Prostate gland (tissue), 2 donors: ENCODE measurements at regions not wholly inside any gene's neighbourhood (a gene's known extent, or its start where the extent isn't known, plus 50 kb on each side); places are given as distances from the start of the nearest gene placed in this dataset.

Source experiments
- DNase-seq: peaks from one replicate; pipeline ENCODE4 v3.0.0-alpha.2; 2019; ENCODE audit warnings: low spot score
- H3K27ac ChIP-seq, 2 donors: fragments of 200-600 bp; sonication (generic); 2 replicates each; pipeline ENCODE4 v1.5.1; 2017 to 2019
- H3K27me3 ChIP-seq: fragments of 200-600 bp; sonication (generic); replicated peaks from 2 replicates; pipeline ENCODE4 v1.5.1; 2019; ENCODE audit not compliant: insufficient read depth
- H3K36me3 ChIP-seq, 2 donors: fragments of 200-600 bp; sonication (generic); 1 replicate in 1 of 2; 2 replicates in 1 of 2; pipeline versions ENCODE4 v1.5.1 to v1.8.1; 2017 to 2019
- H3K4me1 ChIP-seq: fragments of 200-600 bp; sonication (generic); replicated peaks from 2 replicates; pipeline ENCODE4 v1.5.1; 2019
- H3K4me3 ChIP-seq, 2 donors: fragments of 200-600 bp; sonication (generic); 2 replicates each; pipeline ENCODE4 v1.5.1; 2017 to 2019
- H3K9me3 ChIP-seq: fragments of 200-600 bp; sonication (generic); 2 replicates; pipeline ENCODE4 v1.5.1; 2017
- POLR2A ChIP-seq: fragments of 450-650 bp; IDR thresholded peaks from one replicate; pipeline ENCODE4 v1.6.1; 2016; ENCODE audit warnings: antibody characterized with exemption, mild to moderate bottlenecking
- POLR2AphosphoS5 ChIP-seq: sonication (generic); formaldehyde crosslinking; IDR thresholded peaks from one replicate; pipeline ENCODE4 v1.6.1; 2017; ENCODE audit warnings: antibody characterized with exemption
- WGBS: methylation state at CpG from one replicate; pipeline ENCODE4 v1.1.5; 2018; 5-methylcytosine and 5-hydroxymethylcytosine counted together
- intact Hi-C: fragments of 100-400 bp; cut with DNase I; formaldehyde crosslinking; loops from one replicate; pipeline ENCODE4 v1.14.2; 2022
- TF ChIP-seq, protein P1 (sequence below), 4 experiments: fragments of 200-600 bp in 2 of 4; fragments of 450-650 bp in 2 of 4; sonication (generic) in 2 of 4; IDR thresholded peaks; 1 replicate in 3 of 4; 2 replicates in 1 of 4; pipeline ENCODE4 v1.5.1; 2016 to 2019; ENCODE audit warnings: antibody characterized with exemption in 4 of 4, mild to moderate bottlenecking in 2 of 4, moderate library complexity in 2 of 4

- TF ChIP-seq, protein P1, sequence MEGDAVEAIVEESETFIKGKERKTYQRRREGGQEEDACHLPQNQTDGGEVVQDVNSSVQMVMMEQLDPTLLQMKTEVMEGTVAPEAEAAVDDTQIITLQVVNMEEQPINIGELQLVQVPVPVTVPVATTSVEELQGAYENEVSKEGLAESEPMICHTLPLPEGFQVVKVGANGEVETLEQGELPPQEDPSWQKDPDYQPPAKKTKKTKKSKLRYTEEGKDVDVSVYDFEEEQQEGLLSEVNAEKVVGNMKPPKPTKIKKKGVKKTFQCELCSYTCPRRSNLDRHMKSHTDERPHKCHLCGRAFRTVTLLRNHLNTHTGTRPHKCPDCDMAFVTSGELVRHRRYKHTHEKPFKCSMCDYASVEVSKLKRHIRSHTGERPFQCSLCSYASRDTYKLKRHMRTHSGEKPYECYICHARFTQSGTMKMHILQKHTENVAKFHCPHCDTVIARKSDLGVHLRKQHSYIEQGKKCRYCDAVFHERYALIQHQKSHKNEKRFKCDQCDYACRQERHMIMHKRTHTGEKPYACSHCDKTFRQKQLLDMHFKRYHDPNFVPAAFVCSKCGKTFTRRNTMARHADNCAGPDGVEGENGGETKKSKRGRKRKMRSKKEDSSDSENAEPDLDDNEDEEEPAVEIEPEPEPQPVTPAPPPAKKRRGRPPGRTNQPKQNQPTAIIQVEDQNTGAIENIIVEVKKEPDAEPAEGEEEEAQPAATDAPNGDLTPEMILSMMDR (IDR thresholded peaks at IDR 0.05), result no peak
- no peak for TF ChIP-seq POLR2A
- no peak for TF ChIP-seq POLR2AphosphoS5
- intact Hi-C loops, result no loop called here
- no peak overlapping the region for H3K4me3 ChIP-seq
- H3K36me3 ChIP-seq, result no peaks in the 10 kb centered on the region
- no peaks in the 10 kb centered on the region for H3K4me1 ChIP-seq
- H3K27ac ChIP-seq, result no peak overlapping the region
- no peaks in the 10 kb centered on the region for H3K9me3 ChIP-seq
- DNase-seq, result no peak
- 78% methylated on average over 1 of the region's 1 CpG for WGBS
- H3K27me3 ChIP-seq, result no peaks in the 10 kb centered on the region
Measured at GRCh38 chr1:185418472-185418871, 101.4 kb upstream of the IVNS1ABP start.

- Histone ChIP-seq H3K4me1 (no peaks in the 10 kb centered on the region), H3K36me3 (no peaks in the 10 kb centered on the region), H3K4me3 (no peak overlapping the region), H3K27ac (no peak overlapping the region), H3K9me3 (no peaks in the 10 kb centered on the region), H3K27me3 (no peaks in the 10 kb centered on the region)
- peak; percentile 80 for DNase-seq
- intact Hi-C loops, result no loop called here
- WGBS, result 50% methylated on average over 7 of the region's 7 CpGs
- peak; percentile 49 for TF ChIP-seq POLR2AphosphoS5
- TF ChIP-seq, protein P1 (IDR thresholded peaks at IDR 0.05), result no peak
- no peak for TF ChIP-seq POLR2A
Measured at GRCh38 chr1:185412385-185413087, 95.5 kb upstream of the IVNS1ABP start.

DNA sequence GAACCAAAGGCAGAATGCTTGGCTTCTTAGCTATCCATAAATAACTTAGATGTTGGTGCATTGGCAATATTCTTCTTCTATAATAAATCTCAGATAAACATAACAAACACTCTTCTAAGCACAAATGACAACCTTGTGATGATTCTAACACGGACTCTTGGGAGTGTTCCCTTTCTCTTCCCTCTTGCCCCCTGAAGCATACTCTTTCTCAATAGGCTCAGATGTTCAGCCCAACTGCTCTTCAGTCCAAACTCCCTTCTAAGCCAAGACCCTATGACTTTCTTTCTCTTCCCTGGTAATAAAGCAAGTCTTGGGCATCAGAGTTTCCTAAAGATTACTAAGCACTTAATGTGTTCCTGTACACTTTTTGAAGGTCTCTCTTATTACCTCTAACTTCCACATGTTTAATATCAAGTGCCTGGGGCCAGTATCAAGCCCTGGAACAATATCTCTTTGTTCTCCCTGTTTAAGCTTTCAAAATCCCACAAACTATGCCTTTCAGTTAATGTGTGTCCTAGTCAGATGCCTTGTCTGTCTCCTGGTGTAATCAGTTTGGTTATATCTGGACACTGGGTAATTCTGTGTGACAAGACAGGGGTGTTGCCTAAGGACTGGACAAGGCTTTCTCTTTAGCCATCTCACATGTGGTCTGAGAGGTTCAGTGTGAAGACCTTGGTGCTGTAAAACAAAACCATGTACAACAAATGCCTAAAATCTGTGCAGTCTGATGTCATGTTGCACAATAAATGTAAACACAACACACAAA lies 92.9 kb upstream of the IVNS1ABP start:
- TF ChIP-seq, protein P1 (IDR thresholded peaks at IDR 0.05), result no peak
- no peak for TF ChIP-seq POLR2AphosphoS5
- TF ChIP-seq POLR2A, result no peak
- Histone ChIP-seq H3K27ac (no peak overlapping the region), H3K36me3 (no peaks in the 10 kb centered on the region), H3K4me3 (no peak overlapping the region), H3K9me3 (no peaks in the 10 kb centered on the region), H3K27me3 (no peaks in the 10 kb centered on the region), H3K4me1 (peaks cover 3% of the 10 kb centered on the region)
- no peak for DNase-seq
- intact Hi-C loops, result no loop called here
- 20% methylated on average over 1 of the region's 1 CpG for WGBS

DNA sequence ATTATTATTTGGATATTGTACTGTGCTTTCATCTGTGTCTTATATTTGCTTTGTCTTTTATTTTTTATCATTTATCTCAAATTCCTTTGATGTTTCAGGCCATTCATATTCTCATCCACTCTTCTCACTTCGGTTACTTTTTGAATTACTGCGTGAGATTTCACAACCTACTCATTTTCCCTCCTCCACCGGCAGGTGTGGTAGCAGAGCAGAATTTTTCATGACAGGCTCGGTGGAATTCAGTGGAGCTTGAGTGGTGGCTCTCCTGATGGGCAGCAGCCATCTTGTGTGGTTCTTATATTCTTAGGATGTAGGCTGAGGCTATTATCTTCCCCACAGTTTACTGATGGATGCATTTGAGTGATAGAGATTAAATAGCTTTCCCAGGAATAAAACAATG lies 92.3 kb upstream of the IVNS1ABP start:
- 86% methylated on average over 4 of the region's 4 CpGs for WGBS

More for the DNA sequence above, 92.3 kb upstream of the IVNS1ABP start:
- H3K27ac ChIP-seq, result no peak overlapping the region
- H3K4me3 ChIP-seq, result no peak overlapping the region
- no peaks in the 10 kb centered on the region for H3K27me3 ChIP-seq
- TF ChIP-seq POLR2AphosphoS5 (no peak), POLR2A (no peak)
- TF ChIP-seq, protein P1 (IDR thresholded peaks at IDR 0.05), result no peak
- H3K9me3 ChIP-seq, result no peaks in the 10 kb centered on the region
- DNase-seq, result no peak
- H3K4me1 ChIP-seq, result peaks cover 3% of the 10 kb centered on the region
- H3K36me3 ChIP-seq, result no peaks in the 10 kb centered on the region
- intact Hi-C loops, result no loop called here
